NCI-H2107 treated with DMSO at 0.1 percent for 48 hours (cell line): ENCODE measurements at regions not wholly inside any gene's neighbourhood (a gene's known extent, or its start where the extent isn't known, plus 50 kb on each side); places are given as distances from the start of the nearest gene placed in this dataset.

Experiments used
- DNase-seq: peaks from one replicate; lab custom pipeline; 2025; ENCODE audit not compliant: unreplicated experiment; lab: John Stamatoyannopoulos, UW

- DNase-seq, result no peak
Measured at GRCh38 chr15:70257573-70258248, 160.0 kb upstream of the TLE3 start.

GRCh38 chr15:70257047-70257446 is 159.3 kb upstream of the TLE3 start:
- DNase-seq, result no peak

- peak; percentile 22 for DNase-seq
Measured at GRCh38 chr15:70254311-70254869, 156.7 kb upstream of the TLE3 start.

- DNase-seq, result no peak
Measured at GRCh38 chr15:70253461-70254156, 155.9 kb upstream of the TLE3 start.

DNA sequence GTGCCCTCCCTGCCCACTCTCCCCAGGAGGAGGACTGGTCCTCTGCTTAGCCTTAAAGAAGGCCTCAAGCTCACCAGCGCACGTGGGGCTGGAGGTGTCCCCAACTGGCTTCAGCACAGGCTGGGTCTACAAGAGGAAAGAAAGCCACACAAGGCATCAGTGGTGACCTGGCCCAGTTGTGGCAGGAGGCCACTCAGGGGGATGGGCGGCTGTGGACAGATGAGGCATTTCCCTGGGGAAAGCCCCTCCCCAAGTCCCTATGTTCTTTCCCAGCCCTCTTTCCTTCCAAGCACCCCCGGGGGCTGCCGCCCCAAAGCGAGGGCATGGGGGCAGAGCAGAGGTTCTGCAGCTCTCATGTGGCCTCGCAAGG is 155.2 kb upstream of the TLE3 start:
- no peak for DNase-seq

- DNase-seq, result peak; percentile 64
Measured at GRCh38 chr15:70252056-70252950, 154.6 kb upstream of the TLE3 start.

GRCh38 chr15:70251246-70251990 is 153.7 kb upstream of the TLE3 start:
- DNase-seq, result no peak

GRCh38 chr15:70250208-70251201 is 152.8 kb upstream of the TLE3 start:
- no peak for DNase-seq

- DNase-seq, result no peak
Measured at GRCh38 chr15:70249616-70250015, 151.9 kb upstream of the TLE3 start.

DNA sequence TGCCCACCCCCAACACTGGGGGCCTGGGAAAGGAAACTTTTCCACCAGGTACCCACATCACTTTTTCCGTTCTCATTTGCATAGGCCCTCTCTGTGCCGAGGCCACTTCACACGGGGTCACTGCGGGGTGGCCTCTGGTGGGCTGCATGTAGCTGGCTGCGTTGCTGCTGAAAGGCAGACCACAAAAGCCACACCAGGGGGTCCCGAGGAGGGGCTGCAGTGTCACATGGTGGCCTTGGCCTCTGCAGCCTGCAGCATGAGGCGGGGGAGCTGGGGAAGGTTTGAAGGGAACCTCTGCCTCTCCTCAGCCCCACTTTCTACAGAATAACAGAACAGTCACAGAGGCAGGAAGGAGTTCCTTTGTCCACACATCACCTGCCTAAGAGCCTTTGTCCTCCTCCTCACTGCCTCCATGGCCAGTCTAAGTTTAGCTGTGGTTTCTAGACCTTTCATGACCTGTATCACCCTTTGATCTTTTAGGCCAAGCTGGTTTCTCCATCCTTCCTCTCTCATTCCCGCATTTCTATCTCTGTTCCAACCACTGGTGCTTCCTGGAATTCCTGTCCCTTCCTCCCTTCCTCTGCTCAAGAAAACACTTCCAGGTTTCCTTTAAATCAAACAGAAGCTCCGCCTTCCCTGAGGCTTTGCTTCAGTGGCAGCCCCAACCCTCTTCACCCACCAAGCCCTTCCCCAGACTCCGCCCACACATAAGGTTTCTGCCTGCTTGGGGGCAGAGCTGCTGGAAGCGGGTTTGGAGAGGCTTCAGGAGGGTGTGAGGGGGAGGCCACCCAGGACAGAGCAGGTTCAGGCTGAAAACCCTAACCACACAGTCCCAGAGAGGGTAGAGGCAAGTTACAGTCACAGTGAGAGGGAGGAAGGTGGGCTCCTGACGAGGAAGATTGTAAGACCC is 150.7 kb upstream of the TLE3 start:
- no peak for DNase-seq

- no peak for DNase-seq
Measured at GRCh38 chr15:70247281-70247680, 149.6 kb upstream of the TLE3 start.

DNA sequence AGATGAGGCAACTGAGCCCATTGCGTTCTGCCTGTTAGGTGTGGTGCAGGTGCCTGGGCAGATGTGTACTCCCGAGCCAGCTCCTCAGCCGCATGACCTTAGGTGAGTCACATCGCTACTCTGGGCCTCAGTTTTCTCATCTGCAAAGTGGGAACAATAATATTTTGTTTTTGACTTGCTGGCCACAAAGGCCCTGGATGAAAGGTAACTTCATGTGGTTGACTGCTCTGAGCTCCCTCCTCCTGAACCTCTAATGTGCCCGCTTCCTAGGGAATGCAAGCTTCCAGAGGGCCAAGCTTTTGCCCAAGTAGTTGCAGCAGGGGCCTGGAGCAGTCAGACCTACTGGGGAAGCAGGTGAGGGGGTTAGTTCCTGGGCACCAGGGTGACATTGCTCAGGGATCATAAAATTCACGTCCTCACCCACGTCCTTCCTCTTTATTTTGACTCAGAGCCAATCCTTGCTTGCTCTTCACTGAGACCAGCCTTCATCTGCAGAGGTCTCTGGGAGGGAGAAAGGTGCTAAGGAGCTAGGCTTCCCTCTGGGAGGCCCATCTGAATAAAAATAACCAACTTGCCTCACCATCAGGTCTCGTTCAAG is 149.0 kb upstream of the TLE3 start:
- DNase-seq, result no peak

DNA sequence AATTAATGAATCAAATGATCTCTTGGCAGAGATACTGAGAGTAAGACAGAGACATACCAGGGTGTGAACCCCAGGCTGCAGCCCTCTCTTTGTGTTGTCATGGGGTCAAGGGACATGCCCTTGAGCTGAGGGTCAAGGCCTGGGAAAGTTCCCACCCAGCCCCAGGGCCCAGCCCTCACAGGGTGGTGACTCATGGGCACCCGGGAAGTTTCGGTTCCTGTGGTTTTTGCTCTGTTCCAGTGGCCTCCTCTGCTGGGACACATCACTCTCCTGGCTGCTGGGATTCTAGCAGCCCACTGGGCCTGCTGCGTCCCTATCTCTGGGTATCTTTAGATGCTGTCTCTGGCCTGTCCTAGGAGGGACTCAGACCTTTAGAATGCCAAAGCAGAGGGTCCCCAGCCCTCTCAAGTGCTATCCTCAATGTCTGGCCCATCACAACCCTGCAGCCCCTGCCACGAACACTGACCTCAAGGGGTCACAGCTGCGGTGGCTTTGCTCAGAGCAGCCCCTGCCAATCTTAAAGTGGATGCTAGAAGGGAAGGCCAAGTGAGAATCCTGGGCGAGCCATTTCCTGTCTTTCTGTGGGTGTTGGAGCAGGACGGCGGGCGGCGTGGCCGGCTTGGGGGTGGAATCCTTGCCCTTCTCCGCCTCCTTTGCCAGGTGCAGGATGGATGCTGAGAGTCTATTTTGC is 148.4 kb upstream of the TLE3 start:
- DNase-seq, result no peak

DNA sequence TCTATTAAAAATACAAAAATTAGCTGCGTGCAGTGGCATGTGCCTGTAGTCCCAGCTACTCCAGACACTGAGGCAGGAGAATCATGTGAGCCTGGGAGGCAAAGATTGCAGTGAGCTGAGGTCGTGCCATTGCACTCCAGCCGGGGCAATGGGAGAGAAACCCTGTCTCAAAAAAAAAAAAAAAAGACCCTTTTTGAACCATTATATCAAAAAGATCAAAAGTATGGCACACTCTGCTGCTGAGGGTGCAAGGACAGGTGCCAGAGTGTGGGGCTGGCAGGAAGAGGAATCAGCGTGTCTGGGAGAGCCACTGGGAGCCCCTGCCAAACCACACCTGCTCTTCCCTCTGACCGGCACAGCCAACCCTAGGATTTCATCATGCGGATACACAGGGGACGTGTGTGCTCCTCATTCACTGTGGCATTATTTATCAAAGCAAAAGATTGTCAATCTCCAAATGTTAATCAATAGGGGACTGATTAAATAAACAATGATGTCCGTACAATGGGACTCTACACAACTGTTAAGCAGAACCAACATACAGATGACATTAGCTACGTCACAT is 147.3 kb upstream of the TLE3 start:
- peak; percentile 14 for DNase-seq

- no peak for DNase-seq
Measured at GRCh38 chr15:70243686-70244540, 146.2 kb upstream of the TLE3 start.

GRCh38 chr15:70242951-70243685 is 145.4 kb upstream of the TLE3 start:
- DNase-seq, result no peak
